GM12874 (cell line): ENCODE measurements at regions not wholly inside any gene's neighbourhood (a gene's known extent, or its start where the extent isn't known, plus 50 kb on each side); places are given as distances from the start of the nearest gene placed in this dataset.

ENCODE experiments used
- TF ChIP-seq, protein P1 (sequence below): IDR thresholded peaks from 2 replicates; pipeline ENCODE4 v1.5.1; 2011; ENCODE audit warnings: low read depth, mild to moderate bottlenecking, control low read depth, low read length, moderate library complexity; ENCODE audit not compliant: insufficient read depth

DNA sequence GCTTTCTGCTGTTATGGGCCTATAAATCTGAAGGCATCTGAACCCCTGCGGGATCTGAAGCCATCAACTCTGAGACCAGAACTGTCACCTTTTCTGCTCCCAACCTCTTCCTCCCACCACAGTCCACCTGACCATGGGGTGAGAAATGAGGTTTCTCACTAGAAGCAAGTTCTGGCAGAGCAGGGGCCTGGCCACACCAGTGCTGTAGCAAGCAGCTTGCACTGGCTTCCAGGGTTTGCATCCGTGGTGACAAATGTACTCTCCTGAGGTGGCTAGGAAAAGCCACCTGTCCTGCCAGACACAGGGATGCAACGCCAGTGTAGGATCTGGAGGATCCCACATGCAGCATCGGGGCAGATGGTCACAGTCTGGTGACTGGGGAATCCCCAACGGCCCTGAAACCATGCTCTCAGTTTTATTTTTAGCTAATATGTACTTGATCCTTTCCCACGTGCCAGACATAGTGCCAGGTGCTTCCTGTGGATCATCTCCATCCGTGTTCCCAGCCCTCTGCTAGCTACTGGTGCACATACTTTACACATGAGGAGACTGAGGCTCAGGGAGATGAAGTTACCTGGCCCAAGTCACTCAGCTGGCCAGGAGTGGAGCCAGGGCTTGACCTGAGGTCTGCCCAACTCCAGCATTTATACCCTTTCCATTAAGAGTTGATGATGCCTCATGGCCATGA, 122.1 kb upstream of the SPACA1 start:
- TF ChIP-seq, protein P1, sequence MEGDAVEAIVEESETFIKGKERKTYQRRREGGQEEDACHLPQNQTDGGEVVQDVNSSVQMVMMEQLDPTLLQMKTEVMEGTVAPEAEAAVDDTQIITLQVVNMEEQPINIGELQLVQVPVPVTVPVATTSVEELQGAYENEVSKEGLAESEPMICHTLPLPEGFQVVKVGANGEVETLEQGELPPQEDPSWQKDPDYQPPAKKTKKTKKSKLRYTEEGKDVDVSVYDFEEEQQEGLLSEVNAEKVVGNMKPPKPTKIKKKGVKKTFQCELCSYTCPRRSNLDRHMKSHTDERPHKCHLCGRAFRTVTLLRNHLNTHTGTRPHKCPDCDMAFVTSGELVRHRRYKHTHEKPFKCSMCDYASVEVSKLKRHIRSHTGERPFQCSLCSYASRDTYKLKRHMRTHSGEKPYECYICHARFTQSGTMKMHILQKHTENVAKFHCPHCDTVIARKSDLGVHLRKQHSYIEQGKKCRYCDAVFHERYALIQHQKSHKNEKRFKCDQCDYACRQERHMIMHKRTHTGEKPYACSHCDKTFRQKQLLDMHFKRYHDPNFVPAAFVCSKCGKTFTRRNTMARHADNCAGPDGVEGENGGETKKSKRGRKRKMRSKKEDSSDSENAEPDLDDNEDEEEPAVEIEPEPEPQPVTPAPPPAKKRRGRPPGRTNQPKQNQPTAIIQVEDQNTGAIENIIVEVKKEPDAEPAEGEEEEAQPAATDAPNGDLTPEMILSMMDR = no peak

GRCh38 chr6:87923389-87924050, 124.1 kb upstream of the SPACA1 start:
- TF ChIP-seq, protein P1 = no peak

DNA sequence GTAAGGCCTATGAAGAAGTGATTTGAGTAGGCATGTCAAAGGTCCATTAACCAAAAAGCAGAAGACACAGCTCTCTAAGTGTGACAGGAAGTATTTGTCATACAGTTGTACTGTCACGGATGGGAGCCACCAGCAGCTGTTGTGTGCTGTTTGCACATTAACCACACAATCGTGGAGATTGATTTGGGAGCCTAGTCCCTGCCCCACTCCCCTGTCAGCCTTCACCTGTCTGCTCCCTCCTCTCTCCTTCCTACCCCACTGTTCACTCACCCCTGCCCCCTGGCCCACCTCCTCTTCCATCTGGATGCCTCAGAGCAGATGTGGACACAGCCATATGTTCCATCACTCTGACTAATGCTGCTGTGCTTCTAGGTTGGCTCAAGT, 124.7 kb upstream of the SPACA1 start:
- TF ChIP-seq, protein P1 = no peak

DNA sequence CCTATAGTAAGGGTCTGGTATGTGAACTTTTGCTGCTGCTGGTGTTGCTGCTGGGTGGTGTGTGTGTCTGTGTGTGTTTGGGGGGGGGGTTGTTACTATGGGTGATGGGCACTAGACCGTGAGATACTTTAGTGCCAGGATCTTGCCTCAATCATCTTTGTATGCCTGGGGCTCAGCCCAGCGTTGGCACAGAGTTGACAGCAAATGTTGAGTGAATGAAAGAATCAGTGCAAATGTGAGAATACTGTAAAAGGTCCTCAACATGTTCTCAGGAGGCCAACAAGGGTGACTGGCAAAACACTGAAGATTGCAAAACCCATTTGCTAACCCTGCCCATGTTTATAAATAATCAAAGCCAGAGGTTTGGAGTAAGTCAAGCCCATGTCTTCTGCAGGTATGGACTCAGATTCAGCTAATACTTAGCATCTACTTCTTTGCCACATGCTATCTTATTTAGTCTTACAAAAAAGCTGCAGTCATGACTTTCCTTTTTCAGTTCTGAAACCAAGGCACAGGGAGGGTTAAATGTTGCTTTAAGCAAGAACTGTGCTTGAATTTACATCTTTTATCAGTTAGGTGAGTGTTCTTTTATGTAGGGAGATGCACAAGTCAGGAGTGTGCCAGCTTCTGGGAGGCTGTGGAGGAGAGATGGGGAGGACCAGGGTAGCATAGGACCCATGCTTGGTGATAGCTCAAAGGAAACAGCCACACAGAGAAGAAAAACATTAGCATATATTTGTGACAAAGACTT, 125.3 kb upstream of the SPACA1 start:
- TF ChIP-seq, protein P1 = no peak

DNA sequence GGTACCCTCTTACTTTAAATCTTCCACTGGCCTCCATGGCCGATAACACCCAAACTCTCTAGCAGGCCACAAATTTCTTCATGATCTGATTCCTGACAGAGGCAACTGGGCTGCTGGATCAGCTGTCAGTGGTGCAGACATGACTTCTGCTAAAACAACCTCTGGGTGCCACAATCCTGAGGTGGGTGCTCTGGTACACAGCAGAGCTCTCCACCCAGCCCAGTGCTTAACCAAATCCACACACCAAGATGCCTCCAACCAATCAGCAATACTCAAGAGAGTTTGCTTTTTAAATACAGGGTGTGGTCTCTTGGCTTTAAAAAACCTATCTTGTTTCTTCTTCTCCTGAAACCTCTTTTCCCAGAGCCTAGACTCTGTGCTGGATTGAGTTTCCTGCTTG, 126.6 kb upstream of the SPACA1 start:
- TF ChIP-seq, protein P1 = no peak

DNA sequence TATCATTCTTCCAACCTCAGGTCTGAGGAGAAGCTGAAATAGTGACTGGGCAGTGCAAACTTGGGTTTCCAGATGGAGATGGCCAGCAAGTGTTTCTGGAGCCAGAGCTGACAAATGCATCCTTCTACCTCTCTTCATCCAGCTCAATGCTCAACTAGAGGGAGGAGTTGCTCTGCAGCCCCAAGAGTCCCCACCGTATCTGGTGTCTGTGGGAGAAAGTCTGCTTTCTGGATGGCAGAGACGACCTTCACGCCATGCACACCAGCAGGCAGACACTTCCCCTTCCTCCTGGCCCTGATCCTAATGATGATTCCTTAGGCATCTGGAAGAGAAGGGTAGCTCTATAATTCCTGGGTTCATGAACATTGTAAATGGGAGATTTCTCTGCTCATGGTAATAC, 127.4 kb upstream of the SPACA1 start:
- TF ChIP-seq, protein P1 = no peak

DNA sequence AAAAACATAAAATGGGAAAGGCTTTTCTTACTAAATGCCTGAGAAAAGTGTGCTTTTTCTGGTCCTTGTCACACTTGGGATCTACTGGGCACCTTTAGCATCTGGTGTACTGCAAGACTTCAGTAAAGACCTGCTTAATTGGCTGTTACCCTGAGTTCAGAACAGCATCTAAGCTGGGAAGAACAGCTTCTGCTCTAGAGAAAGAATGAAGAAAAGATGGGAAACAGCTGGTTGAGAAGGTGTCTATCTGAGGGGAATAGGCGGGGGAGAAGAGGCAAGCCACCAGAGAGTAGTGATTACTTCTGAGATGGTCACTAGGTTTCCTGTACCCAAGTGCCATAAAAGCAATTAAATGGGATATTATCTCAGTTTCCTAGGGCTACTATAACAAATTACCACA, 128.2 kb upstream of the SPACA1 start:
- TF ChIP-seq, protein P1 = no peak
